Neural progenitor cell (in vitro differentiated cells): ENCODE measurements at regions not wholly inside any gene's neighbourhood (a gene's known extent, or its start where the extent isn't known, plus 50 kb on each side); places are given as distances from the start of the nearest gene placed in this dataset.
A peak's percentile ranks its signal among the peaks of the same experiment; 100 is the strongest.

Experiments
- DNase-seq: peaks from one replicate; pipeline ENCODE4 v3.0.0-alpha.2; 2016; ENCODE audit warnings: low spot score
- H2AFZ ChIP-seq: fragments of 200-600 bp; sonication (generic); replicated peaks from 2 replicates; pipeline ENCODE4 v1.6.1; 2016; ENCODE audit warnings: antibody characterized with exemption
- H3F3A ChIP-seq: fragments of 200-600 bp; sonication (generic); 2 replicates; pipeline ENCODE4 v1.6.1; 2016; ENCODE audit warnings: antibody characterized with exemption, low read depth
- H3K27ac ChIP-seq: fragments of 200-600 bp; sonication (generic); 2 replicates; pipeline ENCODE4 v1.5.1; 2016; ENCODE audit warnings: mild to moderate bottlenecking
- H3K27me3 ChIP-seq: fragments of 200-600 bp; sonication (generic); 2 replicates; pipeline ENCODE4 v1.6.1; 2016; ENCODE audit warnings: mild to moderate bottlenecking, moderate library complexity
- H3K36me3 ChIP-seq: fragments of 200-600 bp; sonication (generic); 2 replicates; pipeline ENCODE4 v1.5.1; 2016
- H3K4me1 ChIP-seq: fragments of 200-600 bp; sonication (generic); 2 replicates; pipeline ENCODE4 v1.6.1; 2016; ENCODE audit warnings: mixed run types
- H3K4me2 ChIP-seq: fragments of 200-600 bp; sonication (generic); 2 replicates; pipeline ENCODE4 v1.6.1; 2016
- H3K4me3 ChIP-seq: fragments of 200-600 bp; sonication (generic); 2 replicates; pipeline ENCODE4 v1.5.1; 2016
- H3K79me2 ChIP-seq: fragments of 200-600 bp; sonication (generic); 2 replicates; pipeline ENCODE4 v1.6.1; 2016; ENCODE audit warnings: low read depth
- H3K9ac ChIP-seq: fragments of 200-600 bp; sonication (generic); 2 replicates; pipeline ENCODE4 v1.6.1; 2016
- H3K9me3 ChIP-seq: fragments of 200-600 bp; sonication (generic); 2 replicates; pipeline ENCODE4 v1.5.1; 2016; ENCODE audit warnings: low read depth
- H4K20me1 ChIP-seq: fragments of 200-600 bp; sonication (generic); 2 replicates; pipeline ENCODE4 v1.6.1; 2016; ENCODE audit warnings: low read depth
- H3K27ac Mint-ChIP-seq: 3 replicates; pipeline ENCODE4 v1.8.0; 2021; ENCODE audit warnings: mixed read lengths
- H3K27me3 Mint-ChIP-seq: 2 replicates; pipeline ENCODE4 v1.8.0; 2022; ENCODE audit warnings: low read depth, mild to moderate bottlenecking, inconsistent platforms, moderate library complexity, mixed read lengths; ENCODE audit not compliant: insufficient read depth
- H3K36me3 Mint-ChIP-seq: 3 replicates; pipeline ENCODE4 v1.8.0; 2021; ENCODE audit warnings: mixed read lengths
- H3K4me1 Mint-ChIP-seq: 3 replicates; pipeline ENCODE4 v1.8.0; 2021; ENCODE audit warnings: mixed read lengths
- H3K4me3 Mint-ChIP-seq: 3 replicates; pipeline ENCODE4 v1.8.0; 2021; ENCODE audit warnings: mild to moderate bottlenecking, moderate library complexity, mixed read lengths
- H3K9me3 Mint-ChIP-seq: 3 replicates; pipeline ENCODE4 v1.8.0; 2020; ENCODE audit warnings: mixed read lengths
- EZH2 ChIP-seq: fragments of 200-600 bp; sonication (generic); IDR thresholded peaks from 2 replicates; pipeline ENCODE4 v1.6.1; 2017; ENCODE audit warnings: antibody characterized with exemption, mild to moderate bottlenecking, moderate library complexity
- EZH2phosphoT487 ChIP-seq: fragments of 200-600 bp; sonication (generic); IDR thresholded peaks from 2 replicates; pipeline ENCODE4 v1.6.1; 2017; ENCODE audit warnings: antibody characterized with exemption
- TF ChIP-seq, protein P1 (sequence below): fragments of 200-600 bp; sonication (generic); IDR thresholded peaks from 2 replicates; pipeline ENCODE4 v1.5.1; 2017; ENCODE audit warnings: antibody characterized with exemption, mild to moderate bottlenecking

DNA sequence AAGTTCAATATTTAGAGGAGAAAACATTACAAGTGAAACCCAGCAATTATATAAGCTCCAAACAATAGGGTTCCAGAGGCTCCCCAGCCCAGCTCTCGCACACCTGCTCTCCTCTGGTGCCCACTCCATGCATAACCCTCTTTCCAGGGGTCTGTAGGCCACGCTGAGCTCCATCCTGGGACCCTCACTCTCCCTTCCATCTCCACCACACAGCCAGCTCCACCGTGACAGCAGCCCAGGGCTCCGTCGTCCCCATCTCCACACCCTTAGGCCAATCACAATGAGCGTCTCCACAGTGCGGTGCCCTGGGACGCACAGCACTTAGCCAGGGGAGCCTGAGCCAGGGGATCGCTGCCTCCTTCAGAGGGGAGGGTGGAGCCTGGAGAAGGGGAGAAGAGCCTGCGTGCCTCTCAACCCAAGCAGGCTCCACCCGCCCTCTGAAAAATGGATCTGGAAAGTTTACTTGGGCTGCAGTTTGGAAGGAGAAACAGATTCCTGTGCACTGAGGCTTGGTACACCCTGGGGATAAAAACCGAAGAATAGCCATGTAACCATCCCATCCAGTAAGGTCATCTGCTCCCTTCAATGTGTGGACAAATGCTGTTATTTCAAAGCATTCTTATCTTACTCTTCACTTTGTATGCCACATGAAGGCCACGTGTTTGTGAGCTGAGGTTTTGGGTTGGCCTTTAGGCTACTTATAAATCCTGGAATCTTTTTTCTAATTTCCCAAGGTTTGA, 72.4 kb upstream of the GGTLC1 start:
- H3K27ac Mint-ChIP-seq: no peak overlapping the region
- Histone ChIP-seq H3K4me2 (no peak overlapping the region), H4K20me1 (no peaks in the 10 kb centered on the region), H3K4me1 (no peaks in the 10 kb centered on the region), H3K4me3 (no peak overlapping the region), H3K36me3 (no peaks in the 10 kb centered on the region), H3K9ac (no peak overlapping the region), H2AFZ (peak overlapping the region; percentile 81), H3F3A (no peaks in the 10 kb centered on the region), H3K27ac (no peak overlapping the region), H3K9me3 (no peaks in the 10 kb centered on the region), H3K79me2 (no peaks in the 10 kb centered on the region), H3K27me3 (no peaks in the 10 kb centered on the region)
- no peaks in the 10 kb centered on the region for H3K36me3 Mint-ChIP-seq
- TF ChIP-seq EZH2phosphoT487 (no peak), EZH2 (no peak)
- TF ChIP-seq, protein P1, sequence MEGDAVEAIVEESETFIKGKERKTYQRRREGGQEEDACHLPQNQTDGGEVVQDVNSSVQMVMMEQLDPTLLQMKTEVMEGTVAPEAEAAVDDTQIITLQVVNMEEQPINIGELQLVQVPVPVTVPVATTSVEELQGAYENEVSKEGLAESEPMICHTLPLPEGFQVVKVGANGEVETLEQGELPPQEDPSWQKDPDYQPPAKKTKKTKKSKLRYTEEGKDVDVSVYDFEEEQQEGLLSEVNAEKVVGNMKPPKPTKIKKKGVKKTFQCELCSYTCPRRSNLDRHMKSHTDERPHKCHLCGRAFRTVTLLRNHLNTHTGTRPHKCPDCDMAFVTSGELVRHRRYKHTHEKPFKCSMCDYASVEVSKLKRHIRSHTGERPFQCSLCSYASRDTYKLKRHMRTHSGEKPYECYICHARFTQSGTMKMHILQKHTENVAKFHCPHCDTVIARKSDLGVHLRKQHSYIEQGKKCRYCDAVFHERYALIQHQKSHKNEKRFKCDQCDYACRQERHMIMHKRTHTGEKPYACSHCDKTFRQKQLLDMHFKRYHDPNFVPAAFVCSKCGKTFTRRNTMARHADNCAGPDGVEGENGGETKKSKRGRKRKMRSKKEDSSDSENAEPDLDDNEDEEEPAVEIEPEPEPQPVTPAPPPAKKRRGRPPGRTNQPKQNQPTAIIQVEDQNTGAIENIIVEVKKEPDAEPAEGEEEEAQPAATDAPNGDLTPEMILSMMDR: no peak
- no peak for DNase-seq
- no peaks in the 10 kb centered on the region for H3K27me3 Mint-ChIP-seq
- no peak overlapping the region for H3K4me3 Mint-ChIP-seq
- no peaks in the 10 kb centered on the region for H3K4me1 Mint-ChIP-seq
- H3K9me3 Mint-ChIP-seq: no peaks in the 10 kb centered on the region

DNA sequence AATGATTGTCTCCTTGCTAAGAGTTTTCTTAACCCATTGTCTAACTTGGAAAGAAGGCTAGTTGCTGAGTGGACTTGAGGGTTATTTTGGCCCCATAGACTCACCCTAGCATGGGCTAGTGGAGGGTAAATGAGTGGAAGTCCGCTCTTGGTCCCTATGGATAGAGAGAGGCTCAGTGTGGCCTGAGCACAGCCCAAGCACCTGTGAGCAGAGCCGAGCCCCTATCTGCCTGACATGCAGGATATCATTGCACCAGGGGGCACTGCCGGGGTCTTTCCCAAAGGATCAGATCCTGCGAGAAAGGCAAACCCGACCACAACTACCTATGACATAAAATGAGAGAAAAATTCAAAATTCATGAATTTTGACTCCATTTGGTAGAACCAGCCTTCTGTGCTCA, 70.6 kb upstream of the GGTLC1 start:
- Histone ChIP-seq H4K20me1 (no peaks in the 10 kb centered on the region), H3K9ac (no peak overlapping the region), H3F3A (no peaks in the 10 kb centered on the region), H3K4me2 (no peak overlapping the region), H3K4me1 (no peaks in the 10 kb centered on the region), H3K27me3 (no peaks in the 10 kb centered on the region), H3K27ac (no peak overlapping the region), H3K79me2 (no peaks in the 10 kb centered on the region), H3K4me3 (no peak overlapping the region), H3K36me3 (no peaks in the 10 kb centered on the region), H3K9me3 (no peaks in the 10 kb centered on the region), H2AFZ (no peak overlapping the region)
- no peak overlapping the region for H3K4me3 Mint-ChIP-seq
- no peaks in the 10 kb centered on the region for H3K27me3 Mint-ChIP-seq
- DNase-seq: no peak
- no peaks in the 10 kb centered on the region for H3K4me1 Mint-ChIP-seq
- H3K9me3 Mint-ChIP-seq: no peaks in the 10 kb centered on the region
- no peak for TF ChIP-seq EZH2
- TF ChIP-seq, protein P1: no peak
- no peak overlapping the region for H3K27ac Mint-ChIP-seq
- no peaks in the 10 kb centered on the region for H3K36me3 Mint-ChIP-seq

DNA sequence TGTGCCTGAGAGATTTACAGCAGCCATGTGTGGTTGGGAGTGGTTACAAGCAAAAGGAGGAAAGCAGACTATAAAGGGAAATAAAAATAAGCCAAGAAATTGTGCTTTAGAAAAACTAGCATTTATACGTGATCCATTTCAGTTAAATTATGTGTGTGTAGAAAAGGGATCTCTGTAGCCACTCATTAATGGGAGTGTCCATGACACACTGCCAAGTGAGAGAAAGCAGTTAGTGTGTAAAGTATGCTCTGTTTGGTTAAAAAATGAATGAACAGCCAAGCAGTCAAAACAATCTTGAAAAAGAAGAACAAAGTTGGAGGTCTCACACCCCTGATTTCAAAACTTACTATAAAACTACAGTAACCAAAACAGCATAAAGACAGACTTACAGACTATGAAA, 67.9 kb upstream of the GGTLC1 start:
- Histone ChIP-seq H3F3A (no peaks in the 10 kb centered on the region), H3K9ac (no peak overlapping the region), H3K27ac (no peak overlapping the region), H3K36me3 (no peaks in the 10 kb centered on the region), H3K4me2 (no peak overlapping the region), H3K4me1 (no peaks in the 10 kb centered on the region), H3K4me3 (no peak overlapping the region), H2AFZ (no peak overlapping the region), H3K79me2 (no peaks in the 10 kb centered on the region), H3K9me3 (no peaks in the 10 kb centered on the region), H3K27me3 (no peaks in the 10 kb centered on the region), H4K20me1 (no peaks in the 10 kb centered on the region)
- no peak overlapping the region for H3K27ac Mint-ChIP-seq
- no peak for DNase-seq
- no peaks in the 10 kb centered on the region for H3K27me3 Mint-ChIP-seq
- no peaks in the 10 kb centered on the region for H3K9me3 Mint-ChIP-seq
- H3K36me3 Mint-ChIP-seq: no peaks in the 10 kb centered on the region
- H3K4me1 Mint-ChIP-seq: no peaks in the 10 kb centered on the region
- H3K4me3 Mint-ChIP-seq: no peak overlapping the region
- TF ChIP-seq EZH2phosphoT487: no peak
- no peak for TF ChIP-seq EZH2
- TF ChIP-seq, protein P1: no peak
